ENCODE measurements at regions not wholly inside any gene's neighbourhood (a gene's known extent, or its start where the extent isn't known, plus 50 kb on each side); places are given as distances from the start of the nearest gene placed in this dataset.

- no peak for TF ChIP-seq TBX2 (CRISPR knock-in tag; IDR thresholded peaks at IDR 0.05; ENCODE audit: borderline replicate concordance)
- no peak for TF ChIP-seq TP53 (CRISPR knock-in tag; conservative IDR thresholded peaks at IDR 0.05)
- no peak for TF ChIP-seq ZNF710 (CRISPR knock-in tag; IDR thresholded peaks at IDR 0.05; ENCODE audit: borderline replicate concordance)
- TF ChIP-seq ZKSCAN1 (IDR thresholded peaks at IDR 0.05; ENCODE audit: low read length), result no peak
- TF ChIP-seq ZMAT3 (CRISPR knock-in tag; conservative IDR thresholded peaks at IDR 0.05), result no peak
- TF ChIP-seq ZNF552 (CRISPR knock-in tag; IDR thresholded peaks at IDR 0.05; ENCODE audit: borderline replicate concordance), result no peak
- no peak for TF ChIP-seq MAFK (conservative IDR thresholded peaks at IDR 0.05 in 1 of 2, IDR thresholded peaks at IDR 0.05 in 1 of 2; ENCODE audit: low read length in 2 of 2)
Observed at GRCh38 chr13:87582399-87582798, 88.8 kb upstream of the SLITRK5 start.

Measured in HepG2 (cell line).